MCF 10A (cell line): ENCODE measurements at regions not wholly inside any gene's neighbourhood (a gene's known extent, or its start where the extent isn't known, plus 50 kb on each side); places are given as distances from the start of the nearest gene placed in this dataset.

Experiments used
- BruUV-seq: library from RNA; stranded (reverse); fragments of 400-500 nt; replicated peaks from 2 replicates; lab custom pipeline; 2021; lab: Mats Ljungman, UMichigan
- CTCF ChIA-PET: fragments of 300-600 bp; sonication (Branson Sonifier 250); formaldehyde crosslinking; extraction: SDS; loops from one replicate; lab custom pipeline; 2021; ENCODE audit warnings: antibody characterized with exemption, inconsistent platforms; lab: Yijun Ruan, JAX
- POLR2A ChIA-PET: fragments of 300-600, 350-650 bp; sonication (Branson Sonifier 250); formaldehyde crosslinking; extraction: SDS; loops from one replicate; lab custom pipeline; 2020; ENCODE audit warnings: antibody characterized with exemption, inconsistent platforms; lab: Yijun Ruan, JAX
- DNase-seq: peaks from one replicate; pipeline ENCODE4 v3.0.0-alpha.2; 2018; ENCODE audit not compliant: unreplicated experiment
- H3K27ac Mint-ChIP-seq: one replicate; pipeline ENCODE4 v1.8.0; 2022; ENCODE audit warnings: mild to moderate bottlenecking, low read depth, mixed read lengths; ENCODE audit not compliant: unreplicated experiment
- H3K27me3 Mint-ChIP-seq: one replicate; pipeline ENCODE4 v1.8.0; 2022; ENCODE audit warnings: mixed read lengths; ENCODE audit not compliant: insufficient read depth, unreplicated experiment
- H3K36me3 Mint-ChIP-seq: one replicate; pipeline ENCODE4 v1.8.0; 2022; ENCODE audit warnings: mild to moderate bottlenecking, moderate library complexity, mixed read lengths; ENCODE audit not compliant: insufficient read depth, unreplicated experiment
- H3K4me1 Mint-ChIP-seq: one replicate; pipeline ENCODE4 v1.8.0; 2022; ENCODE audit warnings: mixed read lengths; ENCODE audit not compliant: insufficient read depth, unreplicated experiment
- H3K4me3 Mint-ChIP-seq: one replicate; pipeline ENCODE4 v1.8.0; 2022; ENCODE audit warnings: mild to moderate bottlenecking, moderate library complexity, mixed read lengths; ENCODE audit not compliant: unreplicated experiment
- H3K9me3 Mint-ChIP-seq: one replicate; pipeline ENCODE4 v1.8.0; 2022; ENCODE audit warnings: mixed read lengths; ENCODE audit not compliant: unreplicated experiment
- CTCF ChIP-seq: fragments of 200-600 bp; IDR thresholded peaks from one replicate; pipeline ENCODE4 v1.8.0; 2022; ENCODE audit warnings: antibody characterized with exemption, mild to moderate bottlenecking; ENCODE audit not compliant: unreplicated experiment
- intact Hi-C: fragments of 100-400 bp; cut with micrococcal nuclease; formaldehyde crosslinking; loops from 2 replicates; pipeline ENCODE4 v1.14.1; 2022

GRCh38 chr2:137748533-137748932, 215.7 kb upstream of the HNMT start:
- Mint-ChIP-seq H3K9me3 (no peaks in the 10 kb centered on the region), H3K4me3 (no peak overlapping the region), H3K27me3 (no peaks in the 10 kb centered on the region), H3K36me3 (no peaks in the 10 kb centered on the region), H3K4me1 (peaks cover under 1% of the 10 kb centered on the region), H3K27ac (no peak overlapping the region)
- CTCF ChIA-PET: interaction anchor here (0.6 to 0.7 kb wide), 2 partner anchors 52 to 567 kb away, joined by 3 read pairs; no protein-coding TSS in a partner anchor
- BruUV-seq: no TSS peak
- TF ChIP-seq CTCF: no peak
- DNase-seq: no peak
- intact Hi-C loops: no loop called here
- POLR2A ChIA-PET: no interaction called here

GRCh38 chr2:137764646-137765045, 199.6 kb upstream of the HNMT start:
- CTCF ChIA-PET: interaction anchor here (0.5 kb wide), 1 partner anchor 75 kb away, joined by 4 read pairs; no protein-coding TSS in a partner anchor
- H3K9me3 Mint-ChIP-seq: peaks cover 13% of the 10 kb centered on the region
- POLR2A ChIA-PET: no interaction called here
- no peaks in the 10 kb centered on the region for H3K36me3 Mint-ChIP-seq
- no TSS peak for BruUV-seq
- no peak for TF ChIP-seq CTCF
- intact Hi-C loops: no loop called here
- H3K27ac Mint-ChIP-seq: no peak overlapping the region
- H3K4me1 Mint-ChIP-seq: no peaks in the 10 kb centered on the region
- H3K4me3 Mint-ChIP-seq: no peak overlapping the region
- peaks cover 13% of the 10 kb centered on the region for H3K27me3 Mint-ChIP-seq
- DNase-seq: no peak

- H3K27me3 Mint-ChIP-seq: peaks cover 13% of the 10 kb centered on the region
- H3K4me3 Mint-ChIP-seq: no peak overlapping the region
- DNase-seq: no peak
- intact Hi-C loops: no loop called here
- ChIA-PET CTCF (interaction anchor here (0.7 kb wide), 1 partner anchor 75 kb away, joined by 3 read pairs; no protein-coding TSS in a partner anchor), POLR2A (interaction anchor here (0.7 kb wide), 1 partner anchor 868 kb away, joined by 3 read pairs; no protein-coding TSS in a partner anchor)
- H3K27ac Mint-ChIP-seq: no peak overlapping the region
- no peaks in the 10 kb centered on the region for H3K9me3 Mint-ChIP-seq
- TF ChIP-seq CTCF: no peak
- H3K4me1 Mint-ChIP-seq: no peaks in the 10 kb centered on the region
- H3K36me3 Mint-ChIP-seq: no peaks in the 10 kb centered on the region
- BruUV-seq: no TSS peak
Measured at GRCh38 chr2:137769406-137769805, 194.9 kb upstream of the HNMT start.

GRCh38 chr2:137770166-137770565, 194.1 kb upstream of the HNMT start:
- no peaks in the 10 kb centered on the region for H3K9me3 Mint-ChIP-seq

More at GRCh38 chr2:137770166-137770565, 194.1 kb upstream of the HNMT start:
- Mint-ChIP-seq H3K27ac (no peak overlapping the region), H3K36me3 (no peaks in the 10 kb centered on the region), H3K4me3 (no peak overlapping the region), H3K4me1 (no peaks in the 10 kb centered on the region), H3K27me3 (peaks cover 13% of the 10 kb centered on the region)
- POLR2A ChIA-PET: interaction anchor here (0.7 kb wide), 1 partner anchor 869 kb away, joined by 3 read pairs; no protein-coding TSS in a partner anchor
- no peak for TF ChIP-seq CTCF
- no peak for DNase-seq
- intact Hi-C loops: no loop called here
- CTCF ChIA-PET: interaction anchor here (0.7 kb wide), 1 partner anchor 76 kb away, joined by 3 read pairs; no protein-coding TSS in a partner anchor
- no TSS peak for BruUV-seq
